DMS53 treated with DMSO at 0.1 percent for 48 hours (cell line): ENCODE measurements at regions not wholly inside any gene's neighbourhood (a gene's known extent, or its start where the extent isn't known, plus 50 kb on each side); places are given as distances from the start of the nearest gene placed in this dataset.

Source experiments
- DNase-seq: peaks from one replicate; lab custom pipeline; 2025; ENCODE audit not compliant: unreplicated experiment; lab: John Stamatoyannopoulos, UW

DNA sequence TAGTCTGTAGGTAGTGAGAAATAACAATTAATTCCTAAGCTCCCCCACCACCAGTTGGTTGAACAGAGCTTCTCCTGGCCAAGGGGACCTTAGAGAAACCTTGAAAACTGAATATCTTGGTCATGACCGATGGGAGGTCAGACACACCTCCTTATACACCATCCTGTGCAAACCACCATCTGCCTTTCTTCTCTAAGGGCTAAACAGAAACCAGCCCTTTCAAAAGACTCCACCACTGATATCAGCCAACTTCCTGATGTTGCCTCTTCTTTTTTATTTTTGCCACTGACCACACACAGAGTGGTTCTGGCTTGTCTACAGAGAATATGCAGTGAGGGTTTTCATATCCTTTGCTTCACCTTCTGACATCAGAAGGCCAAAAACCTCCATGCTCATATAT, 977.7 kb upstream of the SEL1L start:
- DNase-seq: no peak

GRCh38 chr14:82520765-82521164, 987.1 kb upstream of the SEL1L start:
- no peak for DNase-seq

DNA sequence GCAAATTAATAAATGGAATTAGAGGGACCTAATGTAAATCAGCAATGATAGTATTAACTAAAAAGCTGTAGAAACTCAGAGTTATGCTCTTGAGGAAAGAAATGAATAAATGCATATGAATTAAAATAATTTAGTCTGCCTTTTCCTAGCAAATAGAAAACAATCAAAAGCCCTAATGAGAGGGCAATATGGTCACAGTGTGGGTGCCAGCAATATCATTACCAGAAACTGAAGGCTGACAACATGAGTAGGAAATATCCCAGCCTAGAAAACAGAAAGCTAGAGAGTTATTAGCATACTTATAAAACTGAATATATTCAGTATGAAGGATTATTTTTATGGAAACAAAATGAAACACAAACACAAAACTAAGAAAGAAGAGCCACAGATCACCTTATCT, 987.5 kb upstream of the SEL1L start:
- DNase-seq: no peak

DNA sequence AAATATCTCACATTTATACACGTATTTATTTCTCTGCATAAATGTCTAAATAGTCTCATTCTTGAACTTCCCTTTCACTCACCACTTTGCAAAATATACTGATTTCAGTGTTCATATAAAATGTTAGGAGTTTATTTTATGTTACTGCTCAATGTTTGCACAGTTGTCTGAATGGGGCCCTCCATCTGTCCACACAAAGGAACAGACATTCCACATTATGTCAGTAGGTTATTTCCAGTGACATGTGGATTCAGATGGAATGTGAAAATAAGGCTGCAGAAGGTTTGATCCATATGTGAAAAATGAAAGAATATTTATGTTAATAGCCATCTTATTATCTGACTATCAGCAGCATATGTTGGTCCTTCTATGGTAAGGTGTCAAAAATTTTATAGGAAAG, 994.4 kb upstream of the SEL1L start:
- DNase-seq: peak; percentile 86

GRCh38 chr14:82533351-82533750, 999.7 kb upstream of the SEL1L start:
- DNase-seq: no peak

- no peak for DNase-seq
Measured at GRCh38 chr14:82536566-82536965, 1002.9 kb upstream of the SEL1L start.

DNA sequence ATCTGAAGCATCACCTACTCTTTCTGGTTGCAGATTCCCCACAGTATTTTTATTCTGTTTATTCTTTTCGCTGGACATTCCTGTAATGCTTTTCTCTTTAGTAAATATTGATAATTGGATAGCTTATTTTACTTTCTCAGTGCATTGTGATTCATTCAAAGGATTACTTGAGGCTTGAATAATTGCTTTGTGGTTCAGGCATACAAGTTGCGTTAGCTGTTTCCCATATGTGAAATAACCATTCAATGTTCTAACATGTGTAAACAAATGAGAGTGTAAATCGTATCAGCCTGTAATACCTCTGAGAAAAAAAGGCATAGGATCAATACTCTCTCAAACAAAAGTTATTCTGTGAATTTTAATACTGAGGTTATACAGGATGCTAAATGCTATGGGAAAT, 1004.2 kb upstream of the SEL1L start:
- no peak for DNase-seq

GRCh38 chr14:82546401-82546800, 1012.7 kb upstream of the SEL1L start:
- no peak for DNase-seq

DNA sequence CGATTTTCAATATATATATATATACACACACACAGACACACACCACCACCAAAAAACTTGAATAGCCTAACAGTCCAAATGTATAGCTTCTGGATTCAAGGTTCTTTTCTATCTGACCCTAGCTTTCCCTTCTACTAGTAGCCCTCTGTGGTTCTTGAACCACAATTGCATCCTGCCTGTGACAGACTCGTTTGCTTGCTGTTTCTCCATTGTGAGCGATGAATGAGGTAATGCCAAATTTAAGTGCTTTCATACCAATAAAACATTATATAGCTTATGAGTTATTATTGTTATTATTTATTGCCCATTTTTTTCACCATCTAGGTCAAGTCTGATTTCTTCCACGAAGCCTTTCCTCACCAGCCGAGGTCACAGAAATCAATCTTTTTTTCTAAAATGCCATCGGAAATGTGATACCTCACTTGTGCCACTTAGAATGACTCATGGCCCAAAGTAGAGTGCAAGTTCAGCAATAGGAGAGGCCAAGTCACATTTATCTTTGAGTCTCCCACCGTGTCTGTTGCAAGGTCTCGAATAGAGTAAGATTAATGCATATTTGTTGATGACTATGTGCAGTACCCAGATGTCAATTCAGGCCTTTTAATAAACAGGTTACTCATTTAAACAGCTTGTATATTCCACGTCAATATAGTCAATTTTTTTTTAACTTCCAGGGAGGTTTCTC, 1015.8 kb upstream of the SEL1L start:
- peak; percentile 23 for DNase-seq

GRCh38 chr14:82562881-82563280, 1029.2 kb upstream of the SEL1L start:
- no peak for DNase-seq

GRCh38 chr14:82565825-82566224, 1032.2 kb upstream of the SEL1L start:
- no peak for DNase-seq

DNA sequence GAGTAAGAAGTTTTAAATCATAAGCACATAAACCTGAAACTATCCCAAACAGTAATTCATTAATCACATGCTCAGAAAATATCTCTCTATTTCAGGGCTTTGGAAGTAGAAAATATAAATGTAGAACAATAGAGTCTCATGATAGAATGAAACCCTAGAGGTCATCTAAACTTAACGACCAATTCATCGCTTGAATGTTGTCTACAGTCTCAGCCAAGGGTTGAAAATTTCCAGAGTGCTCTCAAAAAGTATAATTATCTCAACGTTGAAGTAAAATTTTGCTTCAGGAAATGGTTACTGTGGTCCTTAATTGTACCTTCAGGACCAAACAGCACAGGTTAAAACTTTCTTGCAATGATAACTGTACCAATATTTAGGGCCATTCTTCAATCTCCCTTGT, 1053.6 kb upstream of the SEL1L start:
- no peak for DNase-seq

- DNase-seq: no peak
Measured at GRCh38 chr14:82595466-82595865, 1061.8 kb upstream of the SEL1L start.

- no peak for DNase-seq
Measured at GRCh38 chr14:82602794-82603193, 1069.1 kb upstream of the SEL1L start.

DNA sequence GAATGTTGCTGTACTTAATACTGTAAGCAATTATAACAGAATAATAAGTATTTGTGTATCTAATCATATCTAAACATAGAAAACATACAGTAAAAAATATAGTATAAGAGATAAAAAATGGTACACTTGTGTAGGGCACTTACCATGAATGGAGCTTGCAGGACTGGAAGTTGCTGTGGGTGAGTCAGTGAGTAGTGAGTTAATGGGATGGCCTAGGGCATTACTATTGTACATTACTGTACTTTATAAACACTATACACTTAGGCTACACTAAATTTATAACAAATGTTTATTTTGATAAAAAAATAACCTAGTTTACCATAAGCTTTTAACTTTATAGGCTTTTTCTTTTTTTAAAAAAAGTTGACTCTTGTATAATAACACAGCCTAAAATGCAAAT, 1071.2 kb upstream of the SEL1L start:
- no peak for DNase-seq

- no peak for DNase-seq
Measured at GRCh38 chr14:82621881-82622450, 1088.3 kb upstream of the SEL1L start.

GRCh38 chr14:82626156-82627066, 1092.8 kb upstream of the SEL1L start:
- no peak for DNase-seq

GRCh38 chr14:82635915-82636314, 1102.3 kb upstream of the SEL1L start:
- no peak for DNase-seq

- no peak for DNase-seq
Measured at GRCh38 chr14:82636426-82636825, 1102.8 kb upstream of the SEL1L start.

- DNase-seq: no peak
Measured at GRCh38 chr14:82641050-82641540, 1107.4 kb upstream of the SEL1L start.

- DNase-seq: peak; percentile 76
Measured at GRCh38 chr14:82642425-82642824, 1108.8 kb upstream of the SEL1L start.
